HG03354 (cell line): ENCODE measurements at regions not wholly inside any gene's neighbourhood (a gene's known extent, or its start where the extent isn't known, plus 50 kb on each side); places are given as distances from the start of the nearest gene placed in this dataset.

ENCODE experiments used
- ATAC-seq: cut with Tn5 transposase; IDR thresholded peaks from one replicate; pipeline ENCODE4 v1.9.1; 2021; ENCODE audit warnings: mild to moderate bottlenecking; ENCODE audit not compliant: unreplicated experiment, poor library complexity, severe bottlenecking

DNA sequence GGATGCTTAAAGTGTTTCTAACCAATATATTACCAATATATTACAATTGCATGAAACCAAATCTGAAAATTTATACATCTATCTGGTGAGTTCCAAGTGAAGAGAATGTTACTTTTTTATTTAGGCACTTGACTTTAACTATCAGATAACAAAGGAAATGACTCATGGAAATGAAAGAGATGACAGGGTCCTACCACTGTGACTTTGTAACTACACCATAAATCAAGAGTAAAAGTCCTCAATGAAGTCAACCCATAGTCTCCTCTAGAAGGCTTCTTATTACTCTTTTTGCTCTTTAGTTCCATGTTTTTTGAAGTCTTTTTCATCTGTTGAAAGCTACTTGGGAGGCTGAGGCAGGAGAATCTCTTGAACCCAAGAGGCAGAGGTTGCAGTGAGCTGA, 545.0 kb upstream of the PIK3C3 start:
- no peak for ATAC-seq

DNA sequence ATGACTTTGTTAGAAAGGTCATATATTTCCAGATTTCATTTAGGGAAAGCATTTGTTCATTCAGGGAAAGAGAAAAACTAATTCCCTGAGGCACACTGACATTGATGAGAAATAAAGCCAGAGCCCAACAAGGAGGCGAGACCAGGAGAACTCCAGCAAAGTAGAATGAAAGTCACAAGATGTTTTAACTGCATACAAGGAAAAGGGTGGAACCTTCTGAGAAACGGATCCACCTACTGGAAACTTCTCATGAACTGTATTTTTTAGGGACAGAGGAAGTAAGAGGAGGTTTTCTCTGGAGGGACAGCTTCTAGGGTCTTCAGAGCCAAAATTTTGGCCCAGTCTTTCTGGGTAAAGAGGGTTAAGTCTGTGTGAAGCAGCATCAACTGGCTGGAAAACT, 548.2 kb upstream of the PIK3C3 start:
- no peak for ATAC-seq

DNA sequence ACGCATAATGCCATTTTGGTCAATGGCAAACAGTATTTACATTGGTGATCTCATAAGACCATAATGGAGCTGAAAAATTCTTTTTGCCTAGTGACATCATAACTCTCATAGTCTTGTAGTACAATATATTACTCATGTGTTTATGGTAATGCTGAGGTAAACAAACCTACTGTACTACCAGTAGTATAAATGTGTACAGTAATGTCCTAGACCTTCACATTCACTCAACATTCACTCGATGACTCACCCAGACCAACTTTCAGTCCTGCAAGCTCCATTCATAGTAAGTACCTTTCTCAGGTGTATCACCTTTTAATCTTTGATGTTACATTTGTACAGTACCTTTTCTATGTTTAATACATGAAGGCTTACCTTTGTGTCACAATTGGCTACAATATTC, 558.2 kb upstream of the PIK3C3 start:
- ATAC-seq = no peak

DNA sequence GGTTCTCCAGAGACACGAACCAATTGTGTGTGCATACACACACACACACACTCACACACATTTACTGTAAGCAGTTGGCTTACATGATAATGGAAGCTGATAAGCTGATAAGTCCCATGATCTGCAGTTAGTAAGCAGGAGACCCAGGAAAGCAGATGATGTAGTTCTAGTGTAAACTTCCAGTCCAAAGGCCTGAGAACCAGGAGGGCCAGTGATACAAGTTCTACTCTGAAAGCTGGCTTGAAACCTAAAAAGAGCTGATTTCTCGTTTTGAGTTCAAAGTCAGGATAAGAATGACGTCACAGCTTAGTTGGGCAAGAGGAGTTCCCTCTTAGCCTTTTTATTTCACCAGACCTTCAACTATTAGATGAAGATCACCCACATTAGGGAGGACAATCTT, 558.8 kb upstream of the PIK3C3 start:
- no peak for ATAC-seq

DNA sequence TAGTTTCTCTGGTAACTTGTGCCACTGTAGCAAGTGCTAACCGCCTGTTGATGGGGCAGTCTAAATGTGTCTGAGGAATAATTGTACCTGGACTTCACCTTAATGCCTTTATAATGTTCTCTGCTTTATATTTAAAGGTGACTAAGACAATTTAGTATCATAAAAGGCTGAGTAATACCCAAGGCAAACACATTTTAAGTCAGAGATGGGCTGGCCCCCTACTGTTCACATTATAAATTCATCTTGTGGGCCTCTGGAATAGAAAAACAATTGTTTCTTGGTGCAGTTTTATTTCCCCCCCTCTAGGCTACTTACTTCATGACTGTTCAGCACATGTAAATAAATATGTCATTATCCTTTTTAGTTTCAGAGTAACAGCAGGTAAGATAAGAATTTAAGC, 559.3 kb upstream of the PIK3C3 start:
- ATAC-seq = no peak

DNA sequence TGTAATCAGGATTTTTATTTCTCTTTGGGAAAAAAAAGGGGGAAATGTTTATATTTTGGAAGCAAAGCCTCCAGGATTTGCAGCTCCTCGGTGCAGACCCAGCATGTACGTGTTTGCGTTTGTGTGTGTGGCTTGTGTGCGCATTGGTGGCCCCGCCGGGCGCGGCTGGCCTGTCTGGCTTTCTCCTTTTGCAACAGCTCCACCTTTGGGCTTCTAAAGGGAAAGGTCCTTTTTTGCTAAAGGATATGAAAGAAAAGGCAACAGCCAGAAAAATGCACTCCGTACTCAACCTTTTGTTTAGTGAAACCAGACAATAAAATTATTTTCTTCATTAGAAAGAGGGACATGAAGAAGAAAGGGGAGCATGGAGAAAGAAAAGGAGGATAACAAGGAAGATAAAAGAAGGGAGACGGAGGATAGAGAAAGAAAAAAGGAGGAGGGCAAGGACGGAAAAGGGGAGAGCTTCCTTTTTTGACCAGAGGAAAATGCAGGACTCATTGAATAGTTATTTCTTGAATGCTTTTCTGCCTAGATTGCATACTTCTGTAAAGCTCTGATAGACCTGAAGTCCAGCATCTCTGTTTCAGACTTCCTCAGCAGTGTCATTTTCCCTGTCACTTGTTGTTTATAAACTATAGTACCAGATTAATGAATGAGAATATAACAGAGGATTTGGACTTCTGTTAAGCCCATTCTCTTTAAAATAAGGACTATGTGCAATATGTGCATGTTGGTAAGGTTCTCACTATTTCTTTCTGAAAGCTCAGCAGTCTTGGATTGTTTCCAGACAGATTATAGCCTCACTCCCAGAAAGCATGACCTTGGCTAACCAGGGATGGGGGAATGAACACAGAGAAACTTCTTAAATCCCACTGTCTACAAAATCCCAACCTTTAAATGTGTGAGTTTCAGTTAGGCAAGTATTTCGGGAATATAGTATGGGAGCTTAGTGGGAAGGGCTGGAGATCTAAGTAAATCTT, 563.1 kb upstream of the PIK3C3 start:
- no peak for ATAC-seq

DNA sequence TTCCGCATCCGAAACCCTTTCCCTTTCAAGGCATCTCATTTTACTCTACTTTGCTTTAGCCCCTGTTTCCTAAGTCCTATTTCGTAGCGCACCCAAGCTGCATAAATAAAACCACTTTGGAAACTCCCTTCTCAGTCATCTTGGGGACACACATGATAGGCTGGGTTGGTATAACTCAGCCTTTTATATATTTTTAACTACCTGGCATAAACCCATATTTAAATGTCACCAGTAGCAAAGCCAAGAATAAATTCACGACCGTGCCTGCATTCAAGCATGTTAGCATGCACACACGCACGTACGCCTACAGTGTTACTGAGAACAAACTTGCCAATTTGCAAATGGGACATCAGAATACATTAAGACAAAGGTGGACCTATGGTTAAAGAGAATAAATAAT, 564.7 kb upstream of the PIK3C3 start:
- ATAC-seq = no peak

DNA sequence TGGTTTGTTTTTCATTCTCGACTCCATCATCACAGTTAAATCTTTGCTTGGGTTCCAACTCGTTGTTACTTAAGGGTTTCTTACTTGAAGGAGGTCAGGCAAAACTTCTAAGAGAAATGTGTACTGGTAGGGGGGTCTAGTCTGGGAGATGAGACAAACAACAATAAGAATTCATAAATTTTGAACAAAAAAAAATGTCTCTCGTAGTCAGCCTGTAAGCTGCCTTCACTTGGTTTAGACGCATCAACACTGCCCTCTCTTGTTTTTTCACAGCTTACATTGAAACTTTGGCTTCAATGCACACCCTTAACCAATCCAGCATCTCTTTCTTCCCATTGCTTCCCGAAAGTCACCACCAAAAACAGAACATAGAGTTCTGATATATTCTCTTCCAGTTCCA, 576.4 kb upstream of the PIK3C3 start:
- no peak for ATAC-seq

DNA sequence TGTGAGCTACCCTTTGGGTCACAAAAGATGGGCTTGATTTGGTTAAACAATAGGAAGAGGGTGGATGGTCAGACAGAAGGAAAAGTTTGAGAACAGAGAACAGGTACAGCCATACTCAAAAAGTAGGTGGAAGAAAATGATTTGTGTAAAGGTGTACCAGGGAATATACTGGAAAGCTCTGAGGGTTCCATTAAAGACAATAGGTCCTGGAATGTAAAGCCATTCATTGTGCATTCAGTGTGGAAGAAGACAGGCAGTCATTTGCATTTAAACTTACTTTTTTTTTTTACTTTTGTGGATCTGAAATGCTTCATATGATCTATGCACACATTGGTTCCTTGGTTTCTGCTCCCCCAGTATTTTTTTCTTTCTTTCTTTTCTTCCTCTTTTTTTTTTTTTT, 581.4 kb upstream of the PIK3C3 start:
- no peak for ATAC-seq

DNA sequence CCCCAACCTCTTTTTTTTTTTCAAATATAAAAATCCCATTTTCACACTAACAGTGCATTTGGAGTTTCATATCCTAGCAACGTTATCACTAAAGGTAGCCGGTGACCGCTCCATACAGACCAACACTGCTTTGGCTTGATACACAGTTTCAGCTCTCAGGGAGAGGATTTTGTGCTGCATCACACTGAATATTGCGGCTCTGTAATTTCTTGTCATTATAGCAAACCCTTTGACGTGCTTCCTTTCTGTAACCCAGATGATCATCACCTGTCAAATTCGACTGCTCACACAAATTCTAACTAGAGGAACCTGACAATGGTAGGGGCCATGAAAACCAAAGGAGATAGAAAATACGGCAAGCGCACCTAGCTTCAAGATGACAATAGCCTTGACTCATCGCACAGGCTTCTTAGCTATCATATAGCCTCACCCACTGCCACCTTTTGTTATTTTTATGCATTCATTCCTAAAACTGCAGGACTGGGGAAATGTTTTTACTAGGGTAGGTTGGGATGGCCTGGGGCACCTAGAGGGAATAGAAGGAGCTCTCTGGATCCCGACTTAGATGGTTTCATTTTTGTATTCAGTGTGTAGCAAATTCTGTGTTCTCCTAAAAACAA, 582.9 kb upstream of the PIK3C3 start:
- no peak for ATAC-seq

DNA sequence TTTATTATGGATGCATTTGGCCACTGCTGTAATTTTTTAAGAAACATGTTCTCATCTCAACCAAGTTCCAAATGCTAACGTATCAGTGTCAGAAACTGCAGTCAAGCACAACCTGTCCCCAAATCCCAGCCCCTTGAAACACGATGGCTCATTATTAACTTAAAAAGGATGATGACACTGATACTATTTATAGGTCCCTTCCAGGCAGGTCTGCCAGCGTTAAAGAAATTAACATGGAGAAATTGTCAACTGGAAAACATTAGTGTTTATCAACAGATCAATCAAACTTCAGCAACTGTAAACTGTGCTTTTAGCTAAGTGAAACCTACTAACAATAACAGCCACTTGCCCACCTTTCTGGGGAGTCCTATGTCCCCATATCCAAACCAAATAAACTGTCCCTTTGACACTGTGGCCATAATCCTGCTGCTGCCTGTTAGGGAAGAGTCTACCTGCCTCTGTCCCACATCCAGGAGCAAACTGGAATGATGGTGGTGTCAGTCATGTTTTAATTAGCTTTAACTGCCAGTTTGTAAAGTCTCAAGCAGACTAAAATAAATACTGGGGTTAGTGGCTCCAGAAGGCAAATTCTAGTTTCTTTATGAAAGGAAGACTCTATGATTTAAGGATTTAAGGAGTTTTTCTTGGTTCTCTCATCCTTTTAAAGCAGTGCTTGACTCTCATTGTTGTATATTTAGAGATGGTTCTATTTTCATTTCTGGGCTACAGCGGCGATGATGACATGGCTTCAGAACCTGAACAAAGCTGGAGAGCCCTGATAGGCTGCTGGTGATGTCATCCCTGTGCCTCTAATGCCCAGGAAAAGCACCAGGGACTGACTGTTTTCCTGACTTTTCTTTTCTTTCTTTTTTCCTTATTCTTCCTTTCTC, 583.6 kb upstream of the PIK3C3 start:
- no peak for ATAC-seq

DNA sequence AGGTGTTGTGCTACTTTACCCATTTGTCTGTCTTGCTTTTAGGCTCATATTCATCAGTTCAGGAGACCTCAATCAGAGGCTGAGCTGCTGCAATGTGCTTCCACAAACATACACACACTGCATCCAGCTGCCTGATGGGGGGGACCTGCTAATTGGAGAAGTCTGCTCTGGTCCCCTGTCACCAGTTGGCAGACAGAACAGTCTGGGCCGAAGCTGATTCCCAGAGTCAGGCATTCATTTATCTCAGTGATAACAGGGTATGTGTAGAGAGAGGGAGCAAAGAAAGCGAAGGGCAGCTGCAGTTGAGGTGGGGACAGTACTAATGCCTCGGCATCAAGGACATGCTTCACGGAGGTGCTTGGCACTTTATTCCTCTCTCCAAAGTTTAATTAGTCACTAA, 584.3 kb upstream of the PIK3C3 start:
- no peak for ATAC-seq

DNA sequence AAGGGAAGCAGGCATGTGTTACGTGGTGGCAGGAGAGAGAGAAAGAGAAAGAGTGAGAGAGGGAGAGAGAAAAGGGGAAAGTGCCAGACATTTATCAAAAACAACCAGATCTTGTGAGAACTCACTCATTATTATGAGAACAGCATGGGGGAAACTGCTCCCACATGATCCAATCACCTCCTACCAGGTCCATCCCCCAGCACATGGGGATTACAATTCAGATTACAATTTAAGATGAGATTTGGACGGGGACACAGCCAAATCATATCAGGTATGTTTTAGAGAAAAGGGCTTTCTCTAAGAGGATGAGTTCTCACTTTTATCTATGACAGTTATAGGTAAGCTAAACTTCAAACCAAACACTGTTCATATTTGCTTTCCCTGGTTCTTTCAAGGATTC, 597.3 kb upstream of the PIK3C3 start:
- no peak for ATAC-seq

DNA sequence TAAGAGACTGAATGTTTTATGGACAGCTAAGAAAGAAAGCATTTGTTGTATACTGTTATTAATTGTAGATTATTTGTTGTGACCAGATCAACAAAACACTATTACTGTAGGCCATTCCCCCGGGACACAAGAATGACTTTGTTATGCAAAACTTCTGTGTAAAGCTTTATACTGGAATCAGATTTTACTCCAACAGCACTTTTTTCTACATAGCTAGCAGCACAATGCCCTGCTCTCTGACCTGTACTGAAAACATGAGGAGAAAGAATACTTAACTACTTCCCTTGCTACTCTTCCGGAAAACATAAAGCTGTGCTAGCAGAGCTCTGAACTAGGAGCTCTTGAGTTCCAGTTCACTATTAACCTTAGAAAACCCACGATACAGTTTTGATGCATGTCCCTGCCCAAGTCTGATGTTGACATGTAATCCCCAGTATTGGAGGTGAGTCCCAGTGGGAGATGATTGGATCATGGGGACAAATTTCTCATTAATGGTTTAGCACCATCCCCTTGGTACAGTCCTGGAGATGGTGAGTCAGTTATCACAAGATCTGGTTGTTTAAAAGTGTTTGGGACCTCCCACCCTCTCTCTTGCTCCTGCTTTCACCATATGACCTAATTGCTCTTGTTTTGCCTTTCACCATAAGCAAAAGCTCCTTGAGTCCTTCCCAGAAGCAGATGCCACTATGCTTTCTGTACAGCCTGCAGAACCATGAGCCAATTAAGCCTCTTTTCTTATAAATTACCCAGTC, 601.1 kb upstream of the PIK3C3 start:
- ATAC-seq = no peak

DNA sequence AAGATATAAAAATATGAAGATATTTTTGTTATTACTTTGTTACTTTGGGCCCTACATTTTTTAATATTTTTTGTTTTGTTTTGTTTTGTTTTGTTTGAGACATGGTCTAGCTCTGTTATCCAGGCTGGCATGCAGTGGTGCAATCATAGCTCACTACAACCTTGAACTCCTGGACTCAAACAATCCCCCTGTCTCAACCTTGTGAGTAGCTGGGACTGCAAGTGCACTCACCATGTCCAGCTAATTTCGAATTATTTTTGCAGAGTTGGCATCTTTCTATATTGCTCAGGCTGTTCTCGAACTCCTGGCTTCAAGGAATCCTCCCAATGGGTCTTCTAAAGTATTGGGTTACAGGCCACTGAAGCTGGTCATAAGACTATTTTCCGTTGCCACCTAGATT, 603.6 kb upstream of the PIK3C3 start:
- no peak for ATAC-seq

DNA sequence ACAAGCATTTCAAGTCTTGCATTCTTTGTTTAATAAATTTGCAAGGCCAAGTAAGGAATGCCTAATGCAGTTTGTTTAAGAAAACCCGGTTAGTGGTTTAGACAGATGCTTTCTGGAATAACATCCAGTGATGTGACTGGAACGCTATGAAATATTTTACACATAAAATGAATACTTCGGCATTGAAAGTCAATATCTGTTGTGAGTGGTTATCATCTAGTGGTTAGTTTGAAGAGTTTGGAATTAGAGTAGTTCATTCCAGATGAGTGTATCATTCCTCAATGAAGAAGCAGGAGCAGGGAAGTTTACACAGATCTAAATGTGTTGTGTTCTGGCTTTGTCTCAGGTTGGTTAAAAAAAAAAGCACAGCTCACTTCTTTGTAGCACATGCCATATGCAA, 608.0 kb upstream of the PIK3C3 start:
- no peak for ATAC-seq

DNA sequence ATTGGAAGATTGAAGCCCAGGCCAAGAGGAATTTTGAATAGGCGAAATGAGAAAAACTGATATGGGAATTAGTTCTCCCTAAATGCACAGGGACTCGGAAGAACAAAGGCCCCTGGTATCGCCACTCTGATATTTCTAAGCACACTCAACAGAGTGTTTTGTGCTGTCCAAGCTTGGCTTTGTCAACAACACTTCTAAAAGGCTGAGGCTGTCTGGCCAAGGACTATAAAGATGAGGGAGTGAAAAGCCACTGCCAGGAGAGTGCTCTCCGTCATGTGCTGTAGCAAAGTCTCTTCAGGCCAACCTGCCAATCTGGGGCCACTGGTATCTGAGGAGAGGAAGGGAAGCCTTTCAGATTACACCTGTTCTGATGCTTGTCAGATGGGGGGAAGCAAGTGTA, 611.2 kb upstream of the PIK3C3 start:
- no peak for ATAC-seq

DNA sequence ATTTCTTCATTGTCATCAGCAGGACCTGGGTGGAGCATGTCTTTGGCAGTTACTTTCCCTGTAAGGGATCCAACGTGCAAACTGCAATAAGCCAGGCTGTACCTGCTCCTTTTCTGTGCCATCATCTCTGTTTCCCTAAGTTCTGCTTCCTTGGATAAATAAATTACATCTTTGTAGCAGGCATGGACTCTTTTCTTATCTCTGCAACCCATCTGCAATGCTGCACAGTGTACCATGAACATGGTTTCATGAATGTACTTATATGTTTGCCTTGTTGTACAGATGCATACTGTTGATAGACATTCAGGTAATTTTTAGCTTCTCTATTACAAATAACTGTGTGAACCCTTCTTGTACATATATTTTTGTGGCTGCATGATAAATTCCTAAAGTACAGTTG, 616.7 kb upstream of the PIK3C3 start:
- no peak for ATAC-seq

DNA sequence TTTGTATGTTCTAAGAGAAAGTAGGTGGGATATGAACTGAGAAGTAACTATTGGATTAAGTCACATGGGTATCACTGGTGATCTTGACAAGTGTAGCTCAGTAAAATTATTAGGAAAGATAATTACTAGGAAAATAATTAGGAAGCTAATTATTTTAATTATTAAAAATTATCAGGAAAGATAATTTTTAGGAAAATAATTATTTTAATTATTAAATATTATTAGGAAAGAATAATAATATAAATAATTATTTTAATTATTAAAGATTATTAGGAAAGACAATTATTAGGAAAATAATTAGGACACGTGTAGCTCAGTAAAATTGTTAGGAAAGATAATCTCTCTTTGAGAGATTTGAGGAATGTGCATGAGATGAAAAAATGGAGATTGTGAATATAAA, 623.4 kb upstream of the PIK3C3 start:
- ATAC-seq = no peak

DNA sequence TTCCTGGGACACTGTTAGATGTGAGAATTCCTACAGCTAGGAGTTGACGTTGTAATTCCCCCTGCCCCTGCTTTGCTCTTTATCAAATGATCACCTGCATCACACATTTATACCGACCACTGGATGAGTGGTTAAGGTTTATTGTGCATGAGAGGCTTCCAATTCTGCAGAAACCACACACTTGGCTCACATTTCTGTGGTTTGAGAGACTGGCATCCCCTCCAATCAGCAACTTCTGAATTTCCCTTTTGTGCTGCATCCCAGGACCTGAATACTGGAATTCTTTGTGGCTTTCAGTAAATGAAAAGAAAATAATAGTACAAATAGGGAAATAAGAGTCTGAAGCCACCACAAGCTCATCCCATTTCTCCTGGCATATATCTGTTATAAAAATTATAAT, 628.7 kb upstream of the PIK3C3 start:
- ATAC-seq = no peak
